ENCODE measurements at regions not wholly inside any gene's neighbourhood (a gene's known extent, or its start where the extent isn't known, plus 50 kb on each side); places are given as distances from the start of the nearest gene placed in this dataset.

DNA sequence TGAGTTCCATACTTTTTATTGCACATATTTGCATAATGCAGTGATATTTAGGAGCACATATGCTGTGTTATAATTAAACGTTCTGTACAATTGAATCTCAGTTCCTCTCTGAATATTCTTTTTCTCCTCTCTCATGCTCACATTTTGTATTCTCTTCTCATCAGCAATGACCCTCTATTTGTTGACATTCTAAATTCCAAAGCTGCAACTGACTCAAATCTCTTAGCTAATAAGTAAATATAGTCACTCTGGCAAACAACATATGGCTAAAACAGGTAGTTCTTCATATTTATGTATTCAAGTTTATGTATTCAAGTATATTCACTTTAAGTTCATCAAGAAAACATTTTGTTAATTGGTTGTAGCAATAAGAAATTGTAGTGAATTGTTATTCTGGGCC is 907.4 kb upstream of the VRK2 start:
- TF ChIP-seq, protein P1, sequence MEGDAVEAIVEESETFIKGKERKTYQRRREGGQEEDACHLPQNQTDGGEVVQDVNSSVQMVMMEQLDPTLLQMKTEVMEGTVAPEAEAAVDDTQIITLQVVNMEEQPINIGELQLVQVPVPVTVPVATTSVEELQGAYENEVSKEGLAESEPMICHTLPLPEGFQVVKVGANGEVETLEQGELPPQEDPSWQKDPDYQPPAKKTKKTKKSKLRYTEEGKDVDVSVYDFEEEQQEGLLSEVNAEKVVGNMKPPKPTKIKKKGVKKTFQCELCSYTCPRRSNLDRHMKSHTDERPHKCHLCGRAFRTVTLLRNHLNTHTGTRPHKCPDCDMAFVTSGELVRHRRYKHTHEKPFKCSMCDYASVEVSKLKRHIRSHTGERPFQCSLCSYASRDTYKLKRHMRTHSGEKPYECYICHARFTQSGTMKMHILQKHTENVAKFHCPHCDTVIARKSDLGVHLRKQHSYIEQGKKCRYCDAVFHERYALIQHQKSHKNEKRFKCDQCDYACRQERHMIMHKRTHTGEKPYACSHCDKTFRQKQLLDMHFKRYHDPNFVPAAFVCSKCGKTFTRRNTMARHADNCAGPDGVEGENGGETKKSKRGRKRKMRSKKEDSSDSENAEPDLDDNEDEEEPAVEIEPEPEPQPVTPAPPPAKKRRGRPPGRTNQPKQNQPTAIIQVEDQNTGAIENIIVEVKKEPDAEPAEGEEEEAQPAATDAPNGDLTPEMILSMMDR (IDR thresholded peaks at IDR 0.05): no peak
- no peak overlapping the region for H3K27ac Mint-ChIP-seq
- DNase-seq: no peak
- H3K27me3 Mint-ChIP-seq (ENCODE audit: insufficient read depth): no peaks in the 10 kb centered on the region
- no peaks in the 10 kb centered on the region for H3K9me3 Mint-ChIP-seq
- H3K4me3 Mint-ChIP-seq: no peak overlapping the region
- H3K36me3 Mint-ChIP-seq (ENCODE audit: low read depth): no peaks in the 10 kb centered on the region
- peaks cover 19% of the 10 kb centered on the region; the same call in 1 of the 2 replicates for H3K4me1 Mint-ChIP-seq (ENCODE audit: low read depth)

DNA sequence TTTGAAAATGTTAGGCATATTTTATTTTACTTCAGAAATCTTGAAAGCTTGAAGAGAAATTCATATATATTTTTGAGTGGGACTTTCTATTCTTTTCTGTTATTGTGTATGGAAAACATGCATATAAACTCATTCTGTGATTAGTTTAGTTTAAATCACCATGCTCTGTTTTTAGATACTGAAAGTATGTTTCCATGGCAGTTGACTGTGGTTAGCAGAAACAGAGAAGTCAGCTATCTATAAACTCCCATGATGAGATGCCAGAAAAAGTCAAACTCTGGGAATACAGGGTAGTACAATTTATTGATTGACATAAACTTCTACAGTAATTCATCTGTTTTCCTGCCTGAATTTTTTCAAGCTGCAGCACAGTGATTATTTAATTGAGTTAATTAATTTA is 905.3 kb upstream of the VRK2 start:
- TF ChIP-seq, protein P1 (IDR thresholded peaks at IDR 0.05): no peak
- no peak for DNase-seq
- peaks cover 11% of the 10 kb centered on the region; the same call in 1 of the 2 replicates for H3K4me1 Mint-ChIP-seq (ENCODE audit: low read depth)
- H3K4me3 Mint-ChIP-seq: no peak overlapping the region
- H3K36me3 Mint-ChIP-seq (ENCODE audit: low read depth): peaks cover 5% of the 10 kb centered on the region; the same call in 1 of the 2 replicates
- H3K9me3 Mint-ChIP-seq: no peaks in the 10 kb centered on the region
- no peaks in the 10 kb centered on the region for H3K27me3 Mint-ChIP-seq (ENCODE audit: insufficient read depth)
- H3K27ac Mint-ChIP-seq: no peak overlapping the region

DNA sequence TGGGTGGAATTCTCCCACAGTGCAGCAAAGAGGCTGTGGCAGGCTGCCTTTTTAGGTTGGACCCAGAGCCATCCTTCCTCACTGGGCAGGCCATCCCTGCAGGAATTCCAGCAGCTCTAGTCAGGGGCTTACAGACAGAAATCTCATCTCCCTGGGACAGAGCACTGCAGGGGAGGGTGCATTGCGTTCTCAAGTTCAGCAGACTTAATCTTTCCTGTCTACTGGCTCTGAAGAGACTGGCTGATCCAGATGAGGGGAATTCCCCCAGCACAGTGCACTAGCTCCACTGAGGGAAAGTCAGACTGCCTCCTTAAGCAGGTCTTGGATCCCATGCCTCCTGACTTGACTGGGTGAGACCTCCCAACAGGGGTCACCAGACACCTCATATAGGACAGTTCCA is 899.7 kb upstream of the VRK2 start:
- Mint-ChIP-seq H3K27me3 (ENCODE audit: insufficient read depth) (peaks cover 6% of the 10 kb centered on the region), H3K27ac (no peak overlapping the region), H3K36me3 (ENCODE audit: low read depth) (peaks cover 25% of the 10 kb centered on the region), H3K4me1 (ENCODE audit: low read depth) (peaks cover 11% of the 10 kb centered on the region; the same call in 1 of the 2 replicates), H3K4me3 (no peak overlapping the region), H3K9me3 (peaks cover 26% of the 10 kb centered on the region)
- TF ChIP-seq, protein P1 (IDR thresholded peaks at IDR 0.05): no peak
- DNase-seq: no peak

DNA sequence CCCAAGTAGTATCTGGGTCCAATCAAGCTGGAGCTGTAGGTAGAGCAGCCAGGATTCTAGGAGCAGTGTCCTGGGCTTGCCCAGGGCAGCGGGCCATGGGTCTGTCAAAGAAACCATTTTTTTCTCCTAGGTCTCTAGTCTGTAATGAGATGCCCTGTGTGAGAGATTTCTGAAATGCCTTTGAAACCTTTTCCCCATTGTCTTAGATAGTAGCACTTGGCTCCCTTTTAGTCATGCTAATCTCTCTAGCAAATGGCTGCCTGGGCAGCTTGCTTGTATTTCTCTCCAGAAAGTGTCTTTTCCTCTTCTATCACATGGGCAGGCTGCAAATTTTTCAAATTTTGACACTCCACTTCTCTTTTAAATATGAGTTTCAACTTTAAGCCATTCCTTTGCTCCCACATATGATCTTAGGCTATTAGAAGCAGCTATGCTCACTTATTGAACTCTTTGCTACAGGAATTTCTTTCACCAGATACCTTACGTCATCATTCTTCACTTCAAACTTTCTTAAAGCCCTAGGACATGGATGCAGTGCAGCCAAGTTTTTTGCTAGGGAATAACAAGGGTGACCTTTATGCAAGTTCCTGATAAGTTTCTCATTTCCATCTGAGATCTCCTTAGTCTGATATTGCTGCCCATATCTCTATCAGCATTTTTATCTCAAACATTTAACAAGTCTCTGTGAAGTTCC is 890.2 kb upstream of the VRK2 start:
- H3K27ac Mint-ChIP-seq: no peak overlapping the region
- peaks cover 2% of the 10 kb centered on the region; the same call in 1 of the 2 replicates for H3K27me3 Mint-ChIP-seq (ENCODE audit: insufficient read depth)
- no peaks in the 10 kb centered on the region for H3K36me3 Mint-ChIP-seq (ENCODE audit: low read depth)
- no peaks in the 10 kb centered on the region; the same call in 1 of the 2 replicates for H3K9me3 Mint-ChIP-seq
- TF ChIP-seq, protein P1 (IDR thresholded peaks at IDR 0.05): no peak
- DNase-seq: no peak
- no peak overlapping the region for H3K4me3 Mint-ChIP-seq
- peaks cover 18% of the 10 kb centered on the region for H3K4me1 Mint-ChIP-seq (ENCODE audit: low read depth)

DNA sequence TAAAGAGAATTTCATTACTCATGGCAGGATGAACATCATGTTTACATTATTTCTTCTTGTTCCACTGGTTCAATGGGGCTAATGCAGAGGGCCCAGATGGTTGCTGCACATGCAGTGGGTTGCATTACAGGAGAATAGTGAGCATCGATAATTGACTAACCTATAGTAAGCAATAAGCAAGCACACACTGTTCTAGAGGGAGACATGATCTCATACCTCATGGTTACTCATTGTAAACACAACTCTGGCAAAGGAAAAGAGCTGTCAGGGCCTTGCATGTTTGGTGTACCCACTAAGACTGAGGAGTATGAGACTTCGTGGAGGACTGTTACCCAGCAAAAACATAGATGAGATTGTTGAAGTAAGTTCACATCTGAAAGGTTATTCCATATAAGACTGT is 885.6 kb upstream of the VRK2 start:
- no peak overlapping the region; the same call in 1 of the 2 replicates for H3K4me3 Mint-ChIP-seq
- H3K27me3 Mint-ChIP-seq (ENCODE audit: insufficient read depth): peaks cover 2% of the 10 kb centered on the region; the same call in 1 of the 2 replicates
- no peaks in the 10 kb centered on the region; the same call in 1 of the 2 replicates for H3K9me3 Mint-ChIP-seq
- H3K27ac Mint-ChIP-seq: peak overlapping the region; percentile 26; the same call in 1 of the 2 replicates
- H3K4me1 Mint-ChIP-seq (ENCODE audit: low read depth): peaks cover 37% of the 10 kb centered on the region
- DNase-seq: peak; percentile 23
- TF ChIP-seq, protein P1 (IDR thresholded peaks at IDR 0.05): no peak
- H3K36me3 Mint-ChIP-seq (ENCODE audit: low read depth): no peaks in the 10 kb centered on the region

Measured in HFFc6 (cell line).